HUES64 (cell line): ENCODE measurements at regions not wholly inside any gene's neighbourhood (a gene's known extent, or its start where the extent isn't known, plus 50 kb on each side); places are given as distances from the start of the nearest gene placed in this dataset.

Source experiments
- H3K27ac ChIP-seq: 2 replicates; pipeline ENCODE4 v1.7.0; 2013; ENCODE audit warnings: low read depth, low read length, inconsistent platforms
- H3K27me3 ChIP-seq: 2 replicates; pipeline ENCODE4 v1.6.1; 2013; ENCODE audit warnings: mild to moderate bottlenecking, low read length; ENCODE audit not compliant: insufficient read depth
- H3K36me3 ChIP-seq: 2 replicates; pipeline ENCODE4 v1.6.1; 2013; ENCODE audit warnings: mild to moderate bottlenecking, low read length; ENCODE audit not compliant: insufficient read depth
- H3K4me1 ChIP-seq: 2 replicates; pipeline ENCODE4 v1.6.1; 2013; ENCODE audit warnings: mild to moderate bottlenecking, low read length, moderate library complexity; ENCODE audit not compliant: insufficient read depth
- H3K4me3 ChIP-seq: 2 replicates; pipeline ENCODE4 v1.5.1; 2013; ENCODE audit warnings: mild to moderate bottlenecking, low read length, moderate library complexity
- H3K9ac ChIP-seq: 2 replicates; pipeline ENCODE4 v1.6.1; 2013; ENCODE audit warnings: mild to moderate bottlenecking, low read depth, low read length
- H3K9me3 ChIP-seq: 2 replicates; pipeline ENCODE4 v1.6.1; 2013; ENCODE audit warnings: low read depth, low read length; ENCODE audit not compliant: insufficient read depth
- WGBS: fragments of 150-250, 120-280 bp; methylation state at CpG from one replicate; pipeline ENCODE4 v1.1.7; 2013; ENCODE audit warnings: missing lambda C conversion rate; 5-methylcytosine and 5-hydroxymethylcytosine counted together

GRCh38 chr3:104556372-104557078 lies 810.2 kb upstream of the ALCAM start:
- no peak overlapping the region for H3K4me3 ChIP-seq
- no peaks in the 10 kb centered on the region for H3K36me3 ChIP-seq
- H3K4me1 ChIP-seq = no peaks in the 10 kb centered on the region; the same call in 1 of the 2 replicates
- no peak overlapping the region for H3K9ac ChIP-seq
- 91% methylated on average over 4 of the region's 4 CpGs for WGBS
- no peaks in the 10 kb centered on the region for H3K9me3 ChIP-seq
- H3K27me3 ChIP-seq = no peaks in the 10 kb centered on the region
- no peak overlapping the region for H3K27ac ChIP-seq

- no CpG with 5 or more reads among the region's 1 CpG for WGBS
- no peaks in the 10 kb centered on the region for H3K36me3 ChIP-seq
- H3K27me3 ChIP-seq = no peaks in the 10 kb centered on the region
- peaks cover 3% of the 10 kb centered on the region; the same call in 1 of the 2 replicates for H3K9me3 ChIP-seq
- H3K4me3 ChIP-seq = no peak overlapping the region
- H3K27ac ChIP-seq = no peak overlapping the region
- no peaks in the 10 kb centered on the region; the same call in 1 of the 2 replicates for H3K4me1 ChIP-seq
- H3K9ac ChIP-seq = no peak overlapping the region
Observed at GRCh38 chr3:104561324-104561723, 805.4 kb upstream of the ALCAM start.

DNA sequence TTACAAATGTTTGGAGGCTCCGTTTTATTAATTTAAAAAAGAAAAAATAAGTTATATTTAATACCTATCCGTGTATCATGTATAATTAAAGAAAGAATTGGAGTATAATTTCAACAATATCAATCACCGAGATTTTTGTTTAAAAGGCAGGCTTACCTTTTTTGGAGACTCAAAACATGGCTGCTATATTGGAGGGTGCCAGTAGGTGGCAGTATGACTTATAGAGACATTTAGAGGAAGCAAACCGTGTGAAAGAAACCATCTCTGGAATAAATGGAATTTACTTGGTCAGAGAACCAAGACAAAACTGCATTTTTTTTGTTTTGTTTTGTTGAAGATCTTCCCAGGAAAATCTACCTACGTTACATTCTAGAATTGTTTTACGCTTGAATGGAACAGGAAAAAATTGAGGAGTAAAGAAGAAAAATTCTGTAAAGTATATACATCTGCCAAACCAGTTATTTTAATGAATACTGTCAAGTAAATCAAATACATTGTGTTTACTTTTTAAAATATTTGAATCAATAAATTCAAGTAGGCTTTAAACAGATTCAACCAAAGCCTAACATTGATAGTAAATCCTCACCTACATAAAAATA lies 802.6 kb upstream of the ALCAM start:
- Histone ChIP-seq H3K27ac (no peak overlapping the region), H3K9me3 (peaks cover 3% of the 10 kb centered on the region; the same call in 1 of the 2 replicates), H3K36me3 (no peaks in the 10 kb centered on the region)

GRCh38 chr3:104566054-104566453 lies 800.7 kb upstream of the ALCAM start:
- no peak overlapping the region for H3K27ac ChIP-seq
- no peak overlapping the region for H3K4me3 ChIP-seq
- H3K9ac ChIP-seq = no peak overlapping the region
- H3K36me3 ChIP-seq = no peaks in the 10 kb centered on the region
- H3K4me1 ChIP-seq = no peaks in the 10 kb centered on the region
- H3K27me3 ChIP-seq = no peaks in the 10 kb centered on the region
- peaks cover 3% of the 10 kb centered on the region; the same call in 1 of the 2 replicates for H3K9me3 ChIP-seq

More for the DNA sequence above, 802.6 kb upstream of the ALCAM start:
- no peak overlapping the region for H3K9ac ChIP-seq
- no peaks in the 10 kb centered on the region for H3K4me1 ChIP-seq
- H3K4me3 ChIP-seq = no peak overlapping the region
- WGBS = 87% methylated on average over 2 of the region's 6 CpGs
- no peaks in the 10 kb centered on the region for H3K27me3 ChIP-seq

GRCh38 chr3:104575634-104576033 lies 791.1 kb upstream of the ALCAM start:
- Histone ChIP-seq H3K27ac (no peak overlapping the region), H3K9ac (no peak overlapping the region), H3K9me3 (peaks cover 51% of the 10 kb centered on the region), H3K36me3 (no peaks in the 10 kb centered on the region), H3K4me1 (no peaks in the 10 kb centered on the region), H3K4me3 (no peak overlapping the region), H3K27me3 (no peaks in the 10 kb centered on the region)
- 91% methylated on average over 1 of the region's 1 CpG for WGBS

DNA sequence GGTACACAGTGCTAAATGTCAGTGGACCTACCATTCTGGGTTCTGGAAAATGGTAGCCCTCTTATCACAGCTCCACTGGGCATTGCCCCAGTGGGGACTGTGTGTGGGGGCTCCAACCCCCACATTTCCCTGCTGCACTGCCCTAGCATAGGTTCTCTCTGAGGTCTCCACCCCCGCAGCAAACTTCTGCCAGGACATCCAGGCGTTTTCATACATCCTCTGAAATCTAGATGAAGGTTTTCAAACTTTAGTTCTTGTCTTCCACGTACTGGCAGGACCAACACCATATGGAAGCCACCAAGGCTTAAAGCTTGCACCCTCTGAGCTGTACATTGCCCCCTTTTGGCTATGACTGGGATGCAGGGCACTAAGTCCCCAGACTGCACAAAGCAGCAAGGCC lies 788.2 kb upstream of the ALCAM start:
- Histone ChIP-seq H3K27ac (no peak overlapping the region), H3K27me3 (no peaks in the 10 kb centered on the region), H3K9ac (no peak overlapping the region), H3K9me3 (peaks cover 54% of the 10 kb centered on the region), H3K4me3 (no peak overlapping the region), H3K36me3 (no peaks in the 10 kb centered on the region), H3K4me1 (no peaks in the 10 kb centered on the region)
- 91% methylated on average over 3 of the region's 3 CpGs for WGBS

DNA sequence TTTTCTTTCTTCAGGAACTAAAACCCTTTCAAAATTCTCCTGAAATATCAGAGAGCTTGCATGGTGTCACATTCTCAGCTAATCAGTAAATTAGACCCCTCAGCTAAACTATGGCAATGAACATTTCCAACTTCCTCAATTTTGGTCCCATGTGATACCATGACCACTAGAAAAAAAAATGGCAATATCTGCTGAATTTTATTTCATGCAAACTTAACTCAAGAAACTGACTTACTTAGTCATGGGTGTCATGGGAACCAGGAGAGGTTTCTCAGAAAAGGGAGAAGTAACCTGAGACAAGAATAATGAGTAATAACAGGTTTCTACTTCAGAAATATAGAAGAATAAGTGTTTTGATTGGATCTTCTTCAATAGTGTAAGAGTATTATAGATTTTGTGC lies 784.6 kb upstream of the ALCAM start:
- Histone ChIP-seq H3K27ac (no peak overlapping the region), H3K9me3 (peaks cover 32% of the 10 kb centered on the region), H3K4me3 (no peak overlapping the region), H3K27me3 (no peaks in the 10 kb centered on the region), H3K4me1 (no peaks in the 10 kb centered on the region), H3K36me3 (no peaks in the 10 kb centered on the region), H3K9ac (no peak overlapping the region)

GRCh38 chr3:104584682-104585081 lies 782.0 kb upstream of the ALCAM start:
- Histone ChIP-seq H3K27ac (no peak overlapping the region), H3K9me3 (peaks cover 11% of the 10 kb centered on the region), H3K36me3 (no peaks in the 10 kb centered on the region), H3K4me3 (no peak overlapping the region), H3K27me3 (no peaks in the 10 kb centered on the region), H3K4me1 (no peaks in the 10 kb centered on the region), H3K9ac (no peak overlapping the region)
- WGBS = 93% methylated on average over 5 of the region's 5 CpGs

DNA sequence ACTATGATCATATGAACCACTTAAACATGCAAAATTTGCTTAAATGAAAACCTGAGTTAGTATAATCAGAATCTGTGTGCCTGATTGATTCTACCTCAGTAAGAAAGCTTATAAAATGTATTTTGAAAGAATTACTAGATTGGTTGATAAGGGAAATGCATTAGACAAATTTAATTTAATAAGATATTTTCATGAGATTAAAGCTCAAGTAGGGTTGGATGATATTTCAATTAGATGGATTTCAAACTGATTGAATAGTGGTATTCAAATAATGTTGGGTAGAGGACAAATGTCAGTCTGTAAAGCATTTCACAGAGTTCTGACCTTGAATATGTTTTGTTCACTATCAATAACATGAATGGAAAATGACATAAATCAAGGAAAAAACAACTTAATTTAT lies 780.4 kb upstream of the ALCAM start:
- Histone ChIP-seq H3K27me3 (no peaks in the 10 kb centered on the region), H3K9me3 (peaks cover 7% of the 10 kb centered on the region; the same call in 1 of the 2 replicates), H3K9ac (no peak overlapping the region), H3K27ac (no peak overlapping the region), H3K36me3 (no peaks in the 10 kb centered on the region), H3K4me3 (no peak overlapping the region), H3K4me1 (no peaks in the 10 kb centered on the region)

DNA sequence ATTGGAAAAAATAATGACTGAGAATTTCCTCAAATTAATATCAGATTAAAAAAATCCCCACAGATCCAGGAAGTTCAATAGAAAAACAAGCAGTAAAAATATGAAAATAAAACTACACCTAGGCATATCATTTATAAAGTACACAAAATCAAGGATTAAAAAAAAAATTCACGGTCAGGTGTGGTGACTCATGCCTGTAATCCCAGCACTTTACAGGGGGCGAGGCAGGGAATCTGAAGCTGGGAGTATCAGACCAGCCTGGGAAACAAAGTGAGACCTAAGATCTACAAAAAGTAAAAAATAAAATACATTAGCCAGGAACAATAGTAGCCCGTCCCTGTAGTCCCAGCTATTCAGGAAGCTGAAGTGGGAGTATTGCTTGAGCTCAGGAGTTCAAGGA lies 778.3 kb upstream of the ALCAM start:
- no peaks in the 10 kb centered on the region for H3K27me3 ChIP-seq
- no peak overlapping the region for H3K9ac ChIP-seq
- no peak overlapping the region for H3K4me3 ChIP-seq
- WGBS = 95% methylated on average over 3 of the region's 3 CpGs
- H3K4me1 ChIP-seq = no peaks in the 10 kb centered on the region
- peaks cover 4% of the 10 kb centered on the region; the same call in 1 of the 2 replicates for H3K9me3 ChIP-seq
- no peak overlapping the region for H3K27ac ChIP-seq
- no peaks in the 10 kb centered on the region for H3K36me3 ChIP-seq

DNA sequence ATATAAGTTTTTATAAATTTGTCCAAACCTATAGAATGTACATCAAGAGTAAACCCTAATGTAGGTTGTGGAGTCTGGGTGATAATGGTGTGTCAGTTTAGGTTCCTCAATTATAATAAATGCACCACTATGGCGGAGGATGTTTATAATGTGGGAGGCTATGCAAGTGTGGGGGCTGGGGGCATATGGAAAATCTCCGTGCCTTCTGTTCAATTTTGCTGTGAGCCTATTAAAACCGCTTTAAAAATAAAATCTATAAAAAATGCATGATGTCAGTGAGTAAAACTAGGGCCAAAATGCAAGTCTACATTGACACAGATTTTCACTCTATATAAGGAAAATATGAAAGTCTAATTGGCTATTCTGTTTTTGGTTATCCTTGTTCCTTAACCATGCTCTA lies 774.9 kb upstream of the ALCAM start:
- H3K9me3 ChIP-seq = peaks cover 4% of the 10 kb centered on the region; the same call in 1 of the 2 replicates
- no peak overlapping the region for H3K27ac ChIP-seq
- 89% methylated on average over 3 of the region's 3 CpGs for WGBS
- H3K4me3 ChIP-seq = no peak overlapping the region
- no peak overlapping the region for H3K9ac ChIP-seq
- H3K27me3 ChIP-seq = no peaks in the 10 kb centered on the region
- H3K36me3 ChIP-seq = no peaks in the 10 kb centered on the region
- no peaks in the 10 kb centered on the region for H3K4me1 ChIP-seq
